ENCODE measurements at regions not wholly inside any gene's neighbourhood (a gene's known extent, or its start where the extent isn't known, plus 50 kb on each side); places are given as distances from the start of the nearest gene placed in this dataset.

GRCh38 chr4:13169731-13170525 is 314.2 kb downstream of the RAB28 start:
- peaks cover 0 to 2% (median 0%) of the 10 kb centered on the region in 3 donors for H3K27me3 Mint-ChIP-seq (ENCODE audit: low read depth in 3 of 3)
- H3K27ac Mint-ChIP-seq: no peak overlapping the region
- H3K9me3 Mint-ChIP-seq: peaks cover 3 to 19% (median 8%) of the 10 kb centered on the region in 7 donors
- no peak overlapping the region for H3K9ac ChIP-seq (ENCODE audit: insufficient read depth, low read length, poor library complexity, severe bottlenecking)
- H3K4me1 ChIP-seq (ENCODE audit: control insufficient read depth in 1 of 2, insufficient read depth in 2 of 2, low read length in 2 of 2): no peaks in the 10 kb centered on the region
- no peak overlapping the region for H3K27ac ChIP-seq (ENCODE audit: low read depth in 1 of 2, low read length in 2 of 2)
- H3K4me3 ChIP-seq (replicated peaks in 1 of 3; ENCODE audit: low read depth in 2 of 3, low read length in 3 of 3): no peak overlapping the region
- H3K36me3 ChIP-seq (replicated peaks in 1 of 2; ENCODE audit: control insufficient read depth in 1 of 2, insufficient read depth in 2 of 2, low read length in 2 of 2): no peaks in the 10 kb centered on the region
- no peaks in the 10 kb centered on the region for H3K4me1 Mint-ChIP-seq
- H3K4me2 ChIP-seq (replicated peaks; ENCODE audit: extremely low read depth, low read length, poor library complexity, severe bottlenecking): no peak overlapping the region
- H3K36me3 Mint-ChIP-seq: no peaks in the 10 kb centered on the region
- TF ChIP-seq CTCF (IDR thresholded peaks at IDR 0.05): no peak
- WGBS (ENCODE audit: insufficient coverage): 67% methylated on average over 1 of the region's 3 CpGs
- no peak overlapping the region for H2AFZ ChIP-seq (ENCODE audit: insufficient read depth, low read depth, low read length, poor library complexity, severe bottlenecking)
- peaks cover 0 to 16% of the 10 kb centered on the region in 2 donors for H3K9me3 ChIP-seq (replicated peaks in 1 of 2; ENCODE audit: control insufficient read depth in 1 of 2, insufficient read depth in 1 of 2, low read length in 2 of 2)
- DNase-seq: no peak
- no peak overlapping the region for H3K4me3 Mint-ChIP-seq
- H4K20me1 ChIP-seq (ENCODE audit: insufficient read depth, low read length): no peaks in the 10 kb centered on the region
- intact Hi-C loops (cut with micrococcal nuclease): no loop called here
- H3K79me2 ChIP-seq (ENCODE audit: insufficient read depth, low read length): no peaks in the 10 kb centered on the region
- H3K27me3 ChIP-seq (ENCODE audit: control insufficient read depth in 2 of 2, insufficient read depth in 2 of 2, low read length in 2 of 2): no peaks in the 10 kb centered on the region

GRCh38 chr4:13168326-13168725 is 315.8 kb downstream of the RAB28 start:
- no peaks in the 10 kb centered on the region for H3K36me3 ChIP-seq (replicated peaks in 1 of 2; ENCODE audit: control insufficient read depth in 1 of 2, insufficient read depth in 2 of 2, low read length in 2 of 2)
- DNase-seq: no peak
- no peaks in the 10 kb centered on the region for H4K20me1 ChIP-seq (ENCODE audit: insufficient read depth, low read length)
- H3K9me3 Mint-ChIP-seq: peaks cover 2 to 19% (median 7%) of the 10 kb centered on the region in 7 donors
- H3K27ac Mint-ChIP-seq: no peak overlapping the region
- H3K9me3 ChIP-seq (replicated peaks in 1 of 2; ENCODE audit: control insufficient read depth in 1 of 2, insufficient read depth in 1 of 2, low read length in 2 of 2): peaks cover 0 to 17% of the 10 kb centered on the region in 2 donors
- 85% methylated on average over 2 of the region's 2 CpGs for WGBS (ENCODE audit: insufficient coverage)
- H3K27ac ChIP-seq (ENCODE audit: low read depth in 1 of 2, low read length in 2 of 2): no peak overlapping the region
- intact Hi-C loops (cut with micrococcal nuclease): no loop called here
- no peaks in the 10 kb centered on the region for H3K36me3 Mint-ChIP-seq
- no peak overlapping the region for H3K4me3 ChIP-seq (replicated peaks in 1 of 3; ENCODE audit: low read depth in 2 of 3, low read length in 3 of 3)
- no peak overlapping the region for H3K4me2 ChIP-seq (replicated peaks; ENCODE audit: extremely low read depth, low read length, poor library complexity, severe bottlenecking)
- no peak overlapping the region for H3K9ac ChIP-seq (ENCODE audit: insufficient read depth, low read length, poor library complexity, severe bottlenecking)
- H3K4me1 ChIP-seq (ENCODE audit: control insufficient read depth in 1 of 2, insufficient read depth in 2 of 2, low read length in 2 of 2): no peaks in the 10 kb centered on the region
- no peak for TF ChIP-seq CTCF (IDR thresholded peaks at IDR 0.05)
- no peaks in the 10 kb centered on the region for H3K27me3 ChIP-seq (ENCODE audit: control insufficient read depth in 2 of 2, insufficient read depth in 2 of 2, low read length in 2 of 2)
- H3K4me1 Mint-ChIP-seq: no peaks in the 10 kb centered on the region
- H3K4me3 Mint-ChIP-seq: no peak overlapping the region
- H3K79me2 ChIP-seq (ENCODE audit: insufficient read depth, low read length): no peaks in the 10 kb centered on the region
- H3K27me3 Mint-ChIP-seq (ENCODE audit: low read depth in 3 of 3): peaks cover 0 to 2% (median 0%) of the 10 kb centered on the region in 3 donors
- no peak overlapping the region for H2AFZ ChIP-seq (ENCODE audit: insufficient read depth, low read depth, low read length, poor library complexity, severe bottlenecking)
